Hematopoietic multipotent progenitor cell treated with erythropoietin and hydrocortisone succinate and interleukin-3 and kit ligand, for 17 days (in vitro differentiated cells): ENCODE measurements at regions not wholly inside any gene's neighbourhood (a gene's known extent, or its start where the extent isn't known, plus 50 kb on each side); places are given as distances from the start of the nearest gene placed in this dataset.

Experiments
- DNase-seq: peaks from one replicate; pipeline ENCODE4 v3.0.0-alpha.2; 2015; ENCODE audit warnings: low spot score

DNA sequence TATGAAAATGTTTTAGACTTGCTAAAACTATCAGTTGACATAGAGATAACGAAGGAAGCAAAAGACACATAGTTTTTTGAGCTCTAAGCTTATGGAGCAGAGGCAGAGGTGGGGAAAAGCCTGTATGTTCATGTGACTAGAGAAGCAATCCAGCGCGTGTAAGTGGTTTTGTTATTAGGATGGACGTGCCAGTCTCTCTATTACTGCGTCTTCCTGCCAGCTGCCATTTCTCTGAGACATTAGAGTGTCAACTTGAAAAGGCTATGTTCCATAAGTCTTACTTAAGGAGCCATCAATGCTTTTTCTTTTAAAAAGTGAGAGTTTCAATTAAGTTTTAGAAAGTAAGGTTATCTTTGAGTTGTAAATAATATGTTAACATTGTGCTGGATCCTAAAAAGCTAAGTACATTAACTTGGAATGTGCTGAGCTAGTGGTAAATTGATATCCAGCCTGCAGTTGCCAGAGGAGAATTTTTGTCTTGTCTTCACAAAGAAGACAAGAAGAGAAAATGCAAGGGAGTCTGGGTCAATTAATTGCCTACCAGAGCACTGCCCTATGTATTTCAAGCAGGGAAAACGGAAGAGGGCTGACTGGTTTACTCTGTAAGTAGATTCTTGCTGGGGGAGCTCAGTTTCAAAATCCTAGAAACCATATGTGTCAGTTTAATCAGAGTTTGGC lies 161.8 kb upstream of the B3GALT2 start:
- DNase-seq = no peak

DNA sequence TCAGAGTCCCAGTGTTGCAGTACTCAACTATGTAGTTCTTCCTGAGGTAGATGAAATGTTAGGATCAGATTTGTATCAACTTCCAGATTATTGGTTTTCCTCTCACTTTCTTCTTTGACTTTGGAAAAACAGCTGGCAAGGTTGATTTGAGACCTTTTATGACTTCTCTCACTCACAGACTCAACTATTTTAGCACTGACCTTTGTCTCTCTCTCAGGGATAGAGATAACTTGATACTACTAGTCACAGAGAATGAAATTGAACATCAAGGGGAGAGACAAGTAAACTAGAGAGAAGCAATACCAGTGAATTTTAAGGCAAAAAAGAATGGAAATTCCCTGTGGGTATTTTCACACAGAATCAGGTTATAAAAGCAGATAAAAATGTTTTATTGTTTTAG lies 159.7 kb upstream of the B3GALT2 start:
- DNase-seq = no peak

DNA sequence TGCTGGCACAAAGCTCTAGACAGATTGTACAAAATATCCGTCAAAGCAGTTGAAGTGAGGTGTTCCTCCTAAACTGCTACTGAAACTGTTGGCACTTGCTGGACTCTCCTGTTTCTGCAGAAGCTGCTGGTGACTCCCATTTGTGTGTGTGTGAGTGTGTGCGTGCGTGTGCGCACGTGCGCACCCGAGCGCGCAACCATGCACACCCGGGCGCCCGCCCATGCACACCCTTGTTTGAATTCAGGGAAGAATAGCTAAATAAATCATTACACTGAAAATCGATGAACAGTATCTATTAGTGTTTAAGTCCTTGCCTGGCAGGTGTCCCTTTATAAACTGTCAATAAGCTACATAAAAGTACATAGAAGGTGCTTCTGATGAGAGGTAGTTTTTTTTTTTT lies 156.4 kb upstream of the B3GALT2 start:
- DNase-seq = no peak

DNA sequence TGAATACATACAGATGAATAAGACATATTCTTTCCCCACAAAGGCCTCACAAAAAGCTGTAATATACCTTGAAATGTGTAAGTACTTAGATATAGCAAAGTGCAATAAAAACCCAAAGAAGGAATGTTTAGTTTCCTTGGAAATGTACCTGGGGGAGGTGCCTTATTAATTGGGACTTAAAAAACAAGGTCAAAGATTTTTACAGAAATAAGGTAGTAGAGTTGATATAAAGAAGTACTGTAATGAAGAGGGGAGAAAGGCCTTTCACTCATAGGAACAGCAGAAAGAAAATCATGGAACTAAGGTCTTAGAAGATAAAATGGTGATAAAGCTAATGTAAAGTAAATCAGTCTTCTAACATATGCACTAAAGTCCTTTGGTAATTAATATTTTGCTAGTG lies 153.9 kb upstream of the B3GALT2 start:
- DNase-seq = no peak

DNA sequence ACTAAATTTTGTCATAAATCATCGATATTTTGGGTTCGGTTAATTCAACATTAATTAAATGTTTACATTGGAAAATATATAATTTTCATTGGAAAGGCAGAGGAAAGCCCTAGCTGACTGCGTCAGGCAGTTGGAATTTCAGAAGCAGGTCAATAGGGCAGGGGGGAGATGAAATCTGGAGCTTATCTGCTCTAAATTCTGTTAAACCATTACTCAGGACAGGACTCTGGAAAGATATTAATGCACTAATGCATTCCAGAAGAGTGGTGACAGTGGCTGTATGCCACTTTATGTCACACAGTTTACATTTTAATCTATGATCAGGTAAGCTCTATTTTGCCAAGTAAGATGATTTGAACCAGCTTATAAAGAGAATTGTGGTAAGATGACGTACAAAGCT lies 153.0 kb upstream of the B3GALT2 start:
- DNase-seq = no peak

DNA sequence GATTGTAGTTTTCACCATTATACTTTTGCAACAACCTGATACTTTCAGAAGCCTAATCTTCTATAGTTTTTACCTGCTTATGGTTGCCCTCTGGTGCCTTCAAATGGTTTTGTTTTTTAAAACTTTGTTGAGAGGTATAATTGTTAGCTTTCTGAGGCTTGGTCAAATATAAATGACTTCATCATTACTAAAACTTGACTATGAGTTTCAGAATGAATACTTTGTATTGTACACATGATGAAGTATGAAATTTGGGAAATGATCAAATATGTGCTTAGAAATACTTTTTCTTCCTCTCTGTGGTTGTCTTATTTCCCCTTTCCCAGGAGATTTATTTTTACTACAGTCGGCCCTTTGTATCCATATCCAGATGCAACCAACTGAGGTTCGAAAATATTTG lies 151.8 kb upstream of the B3GALT2 start:
- DNase-seq = no peak

DNA sequence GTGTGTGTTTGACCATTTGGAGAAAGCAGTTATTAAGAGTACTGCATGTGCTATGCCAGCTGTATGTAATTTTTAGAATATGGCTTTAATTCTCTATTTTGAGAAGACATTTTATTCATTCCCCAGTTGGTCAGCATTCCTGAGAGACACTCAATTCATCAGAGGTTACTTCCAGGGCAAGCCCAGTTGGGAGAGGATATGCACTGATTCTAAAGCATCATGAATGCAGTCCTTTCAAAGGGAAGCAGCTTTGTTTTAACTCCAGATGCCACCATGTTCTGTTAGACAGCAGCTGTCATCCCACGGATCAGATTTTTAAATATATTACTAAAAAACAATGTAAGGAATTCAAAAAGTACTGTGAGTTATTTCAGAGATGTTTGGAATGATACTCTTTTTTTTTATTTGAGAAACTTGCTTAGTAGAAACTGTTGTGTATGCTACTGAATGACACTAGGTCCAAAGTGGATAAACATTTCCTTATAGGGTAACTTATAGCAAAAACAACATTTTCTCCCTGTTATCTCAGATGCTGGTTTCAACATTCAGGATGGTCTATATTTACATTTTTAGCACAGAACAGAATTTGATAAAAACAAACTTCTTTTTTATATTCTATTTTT lies 149.5 kb upstream of the B3GALT2 start:
- no peak for DNase-seq

DNA sequence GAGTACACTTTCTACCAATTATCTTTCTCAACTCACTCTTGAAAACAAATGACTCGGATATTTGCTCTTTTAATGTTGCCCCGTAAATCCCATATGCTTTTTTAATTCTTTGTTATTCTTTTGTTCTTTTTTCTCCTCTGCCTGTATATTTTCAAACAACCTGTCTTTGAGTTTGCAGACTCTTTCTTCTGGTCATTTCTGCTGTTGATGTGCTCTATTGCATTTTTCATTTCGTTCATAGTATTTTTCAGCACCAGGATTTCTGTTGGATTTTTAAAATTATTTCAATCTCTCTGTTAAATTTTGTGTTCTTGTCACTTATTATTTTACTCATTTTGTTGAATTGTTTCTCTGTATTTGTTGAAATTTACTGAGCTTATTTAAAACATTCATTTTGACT lies 146.8 kb upstream of the B3GALT2 start:
- no peak for DNase-seq

DNA sequence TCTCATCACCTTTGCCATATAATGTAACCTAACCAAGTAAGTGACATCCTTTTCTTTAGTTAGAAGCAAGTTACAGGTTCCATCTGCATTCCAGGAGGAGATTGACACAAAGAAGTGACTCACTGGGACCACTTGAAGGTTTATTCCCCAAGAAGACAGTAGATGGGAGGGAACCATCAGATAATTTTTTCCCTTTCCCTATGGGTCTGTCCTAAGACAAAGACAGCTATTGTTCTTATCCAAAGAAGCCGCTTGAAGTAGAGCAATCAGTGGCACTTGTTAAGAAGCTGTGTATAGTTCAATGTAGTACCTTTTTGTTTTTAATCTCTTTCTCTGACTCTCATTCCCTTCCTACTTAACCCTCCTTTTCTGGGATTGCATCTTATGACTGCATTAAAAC lies 139.9 kb upstream of the B3GALT2 start:
- DNase-seq = no peak

DNA sequence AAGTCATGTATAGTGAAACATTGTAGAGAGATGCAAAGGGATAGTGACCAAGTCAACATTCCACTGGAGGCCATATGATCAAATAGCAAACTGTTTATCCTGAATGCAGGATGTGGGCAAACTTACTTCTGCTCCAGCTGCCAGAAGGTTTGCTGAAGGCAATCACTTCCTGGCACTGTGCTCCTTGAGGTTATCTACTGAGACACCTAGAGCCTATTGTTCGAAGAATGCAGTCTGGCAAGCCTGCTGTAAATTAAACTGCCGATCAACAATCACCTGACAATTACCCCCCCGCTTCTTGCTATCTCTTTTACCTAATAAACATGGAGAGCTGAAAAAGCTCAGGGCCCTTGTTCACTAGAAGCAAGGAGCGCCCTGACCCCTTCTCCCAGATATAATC lies 139.4 kb upstream of the B3GALT2 start:
- DNase-seq = no peak

DNA sequence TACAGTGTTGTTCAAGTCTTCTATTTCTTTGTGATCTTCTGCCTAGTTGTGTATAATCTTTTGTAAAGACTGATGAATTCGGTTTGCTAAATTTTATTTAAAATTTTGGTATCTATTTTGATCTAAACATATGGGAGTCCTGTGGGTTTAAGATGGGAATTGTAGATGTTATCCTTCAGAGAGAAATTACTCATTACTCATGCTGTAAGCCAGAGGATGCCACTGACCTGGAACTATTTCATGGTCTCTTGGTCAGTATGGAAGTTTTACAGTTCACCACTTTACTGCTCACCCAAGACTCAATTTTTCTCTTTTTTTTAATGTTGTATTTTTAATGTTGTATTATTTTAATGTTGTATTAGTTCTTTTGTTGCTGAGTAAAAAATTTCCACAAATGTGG lies 138.6 kb upstream of the B3GALT2 start:
- no peak for DNase-seq

DNA sequence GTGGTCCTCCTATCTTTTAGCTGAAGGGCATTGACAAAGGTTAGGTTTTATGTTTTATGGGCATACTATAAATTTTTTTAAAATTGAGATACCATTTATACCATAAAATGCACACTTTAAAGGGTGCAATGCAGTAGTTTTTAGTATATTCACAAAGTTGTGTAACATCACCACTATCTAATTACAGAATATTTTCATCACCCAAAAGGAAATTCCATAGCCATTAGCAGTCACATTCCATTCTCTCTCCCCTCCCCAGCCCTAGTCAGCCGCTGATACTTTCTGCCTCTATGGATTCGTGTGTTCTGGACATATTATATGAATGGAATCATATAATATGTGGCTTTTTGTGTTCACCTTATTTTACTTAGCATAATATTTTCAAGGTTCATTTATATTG lies 135.8 kb upstream of the B3GALT2 start:
- no peak for DNase-seq

DNA sequence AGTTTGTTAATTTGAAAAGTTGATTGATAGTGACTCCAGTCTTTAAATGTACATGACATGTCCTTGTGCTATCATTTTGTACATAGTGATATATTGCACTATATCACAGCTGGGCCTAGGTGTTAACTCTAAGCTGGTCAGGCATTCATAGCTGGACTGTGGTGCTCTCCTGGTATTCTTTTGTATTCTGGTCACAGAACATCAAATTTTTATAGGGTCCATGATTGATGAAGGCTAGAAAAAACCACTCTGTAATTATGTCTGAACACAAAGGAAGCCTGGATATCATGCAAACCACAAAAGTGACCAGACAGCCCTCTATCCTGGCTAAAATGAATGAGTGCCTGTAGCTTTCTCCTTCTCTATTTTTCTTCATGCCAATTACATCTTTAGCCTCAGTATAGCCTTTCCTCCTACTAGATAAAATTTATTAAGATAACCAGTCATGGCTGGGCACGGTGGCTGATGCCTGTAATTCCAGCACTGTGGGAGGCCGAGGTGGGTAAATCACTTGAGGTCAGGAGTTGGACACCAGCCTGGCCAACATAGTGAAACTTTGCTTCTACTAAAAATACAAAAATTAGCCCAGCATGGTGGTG lies 134.9 kb upstream of the B3GALT2 start:
- no peak for DNase-seq

DNA sequence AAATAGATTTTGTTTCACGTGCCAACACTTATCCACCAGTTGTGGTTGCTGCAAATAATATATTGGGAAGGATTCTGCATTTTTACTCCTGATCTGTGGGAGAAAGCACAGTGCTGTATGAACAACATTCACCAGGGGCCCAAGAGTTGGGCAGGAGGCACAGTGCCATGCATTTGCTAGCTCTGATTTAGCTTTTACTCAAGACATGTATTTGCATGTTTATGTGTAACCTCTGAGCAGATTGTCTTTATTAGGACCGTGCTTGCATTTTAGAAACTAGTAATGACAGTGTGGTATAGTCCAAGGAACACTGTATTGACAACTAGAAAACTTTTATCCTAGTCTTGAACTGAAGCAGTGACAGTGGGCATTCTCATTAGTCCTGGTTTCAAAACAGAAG lies 133.9 kb upstream of the B3GALT2 start:
- no peak for DNase-seq

DNA sequence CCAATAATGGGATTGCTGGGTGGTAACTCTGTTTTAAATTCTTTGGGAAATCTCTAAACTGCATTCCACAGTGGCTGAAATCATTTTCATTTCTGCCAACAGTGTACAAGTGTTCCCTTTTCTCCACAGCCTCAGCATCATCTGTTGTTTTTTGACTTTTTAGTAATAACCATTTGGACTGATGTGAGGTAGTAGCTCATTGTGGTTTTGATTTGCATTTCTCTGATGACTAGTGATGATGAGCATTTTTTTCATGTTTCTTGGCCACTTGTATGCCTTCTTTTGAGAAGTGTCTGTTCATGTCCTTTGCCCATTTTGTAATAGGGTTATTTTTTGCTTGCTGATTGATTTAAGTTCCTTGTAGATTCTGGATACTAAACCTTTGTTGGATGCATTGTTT lies 131.9 kb upstream of the B3GALT2 start:
- no peak for DNase-seq

DNA sequence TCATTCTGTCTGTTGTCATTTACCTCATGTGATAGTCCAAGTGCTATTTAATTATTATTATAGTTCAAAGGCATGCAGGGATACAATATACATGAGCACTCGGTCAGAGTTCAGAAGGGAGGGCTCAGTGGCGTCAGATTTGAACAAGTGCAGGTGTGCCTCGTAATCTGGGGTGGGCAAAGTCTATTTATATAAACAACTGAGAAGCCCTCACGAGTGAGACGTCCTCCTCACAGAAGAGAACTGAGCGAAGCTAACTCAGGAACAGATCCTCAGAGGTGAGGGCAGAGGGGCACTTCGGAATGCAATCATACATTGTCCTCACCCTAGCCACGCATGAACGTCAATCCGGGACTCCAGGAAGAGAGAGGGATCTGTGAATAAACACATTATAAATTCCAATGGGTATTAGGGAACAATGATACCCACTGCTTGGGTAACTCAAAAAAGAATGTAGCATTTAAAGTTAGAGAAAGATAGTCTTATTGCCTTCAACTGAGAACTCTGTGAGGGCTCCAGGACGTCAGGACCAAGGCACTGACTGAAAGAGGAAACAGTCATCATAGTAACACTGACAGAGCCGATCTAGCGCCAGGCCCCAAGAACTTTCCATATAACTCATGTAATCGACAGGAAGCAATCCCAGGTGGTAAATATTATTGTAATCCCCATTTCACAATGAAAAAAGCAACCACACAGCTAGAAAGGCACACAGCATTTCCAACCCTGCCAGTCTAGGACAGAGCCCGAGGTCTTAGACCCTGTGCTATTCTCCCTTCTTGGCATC lies 127.1 kb upstream of the B3GALT2 start:
- DNase-seq = no peak

DNA sequence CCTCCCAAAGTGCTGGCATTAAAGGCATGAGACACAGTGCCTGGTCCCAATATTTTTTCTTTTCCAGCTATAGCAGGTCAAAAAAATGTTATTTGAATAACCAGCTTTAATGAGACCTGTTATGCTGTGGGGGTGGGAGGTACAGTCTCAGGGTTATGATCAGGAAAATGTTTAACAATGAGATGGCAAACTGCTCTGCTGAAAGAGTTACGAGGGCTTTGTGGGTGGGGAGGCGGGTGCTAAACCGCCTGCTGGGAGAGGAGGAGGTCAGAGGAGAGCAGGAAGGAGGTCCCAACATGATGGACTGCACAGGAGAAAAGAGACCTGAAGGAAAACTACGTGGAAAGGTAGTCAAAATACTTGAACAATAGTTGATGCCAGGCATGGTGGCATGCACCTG lies 126.0 kb upstream of the B3GALT2 start:
- no peak for DNase-seq

DNA sequence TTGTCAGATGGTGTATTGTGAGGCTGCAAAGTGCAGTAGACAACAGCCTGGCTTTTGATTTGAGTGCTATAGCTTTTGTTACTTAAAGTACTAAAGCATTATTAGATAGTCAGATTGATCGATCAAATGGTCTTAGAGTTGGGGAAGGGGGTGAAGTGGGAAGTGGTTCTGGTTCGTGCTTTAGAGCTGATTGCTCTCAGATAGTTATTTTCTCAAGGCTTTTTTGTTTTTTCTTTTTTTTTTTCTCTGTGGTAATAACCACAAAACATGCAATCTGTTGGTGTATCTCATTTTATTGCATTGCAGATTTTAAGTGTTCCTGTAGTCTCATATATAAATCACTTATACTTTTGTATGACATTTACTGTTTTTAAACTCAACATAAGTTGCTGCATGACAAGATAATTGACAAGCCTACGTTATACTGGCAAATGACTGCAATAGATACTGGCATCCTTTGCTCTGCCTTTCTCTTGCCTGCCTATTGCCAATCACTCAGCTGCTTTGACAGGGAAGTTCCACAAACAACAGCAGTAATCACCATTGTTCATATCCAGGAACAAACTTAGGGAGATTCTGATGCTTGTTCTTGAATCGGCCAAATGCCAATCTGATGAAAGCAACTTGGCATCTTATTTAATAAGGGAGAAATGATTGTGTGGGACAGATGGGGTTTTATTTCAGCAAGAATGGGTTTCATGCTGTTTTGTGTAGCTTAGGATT lies 125.0 kb upstream of the B3GALT2 start:
- DNase-seq = no peak

DNA sequence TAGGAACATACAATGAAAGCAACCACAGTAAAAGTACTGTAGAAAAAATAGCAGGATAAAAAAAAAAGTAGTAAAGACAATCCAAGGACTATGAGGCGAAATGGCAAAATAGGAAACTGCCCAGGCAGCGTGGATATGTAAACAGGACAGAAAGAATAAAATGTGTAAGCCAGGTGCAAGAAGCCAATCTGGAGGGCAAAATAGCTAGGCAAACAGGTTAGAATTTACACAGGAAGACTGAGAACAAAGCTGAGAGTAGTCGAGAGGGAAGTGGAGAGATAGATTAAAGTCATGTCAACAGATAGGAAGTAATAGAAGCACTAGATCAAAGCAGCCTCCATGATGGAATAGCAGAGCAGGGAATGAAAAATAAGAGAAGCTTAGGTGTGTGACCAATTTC lies 124.2 kb upstream of the B3GALT2 start:
- DNase-seq = no peak

DNA sequence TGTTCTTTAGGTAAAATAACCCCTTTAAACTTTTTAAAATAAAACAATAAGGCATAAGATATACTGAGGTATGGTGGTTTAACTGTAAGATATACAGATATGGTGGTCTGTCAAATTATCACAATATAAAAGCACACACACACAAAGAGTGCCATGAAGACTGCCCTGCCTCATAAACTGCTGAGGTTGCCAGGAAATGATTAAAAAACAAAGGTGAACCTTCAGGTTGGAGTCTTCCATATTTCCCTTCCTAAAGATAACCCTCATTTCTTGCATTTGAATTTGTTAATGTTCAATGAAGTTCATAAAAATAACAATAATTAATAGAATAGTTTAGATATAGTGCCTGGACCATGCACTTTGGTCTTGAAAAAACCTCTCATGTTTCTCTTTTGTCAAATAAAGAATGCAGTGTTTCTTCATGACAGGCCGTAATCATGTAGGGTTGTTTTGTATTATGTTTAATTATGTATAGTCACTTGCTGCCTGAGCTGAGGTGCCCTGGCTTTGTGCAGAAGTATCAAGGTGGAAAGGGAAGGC lies 123.6 kb upstream of the B3GALT2 start:
- DNase-seq = no peak

DNA sequence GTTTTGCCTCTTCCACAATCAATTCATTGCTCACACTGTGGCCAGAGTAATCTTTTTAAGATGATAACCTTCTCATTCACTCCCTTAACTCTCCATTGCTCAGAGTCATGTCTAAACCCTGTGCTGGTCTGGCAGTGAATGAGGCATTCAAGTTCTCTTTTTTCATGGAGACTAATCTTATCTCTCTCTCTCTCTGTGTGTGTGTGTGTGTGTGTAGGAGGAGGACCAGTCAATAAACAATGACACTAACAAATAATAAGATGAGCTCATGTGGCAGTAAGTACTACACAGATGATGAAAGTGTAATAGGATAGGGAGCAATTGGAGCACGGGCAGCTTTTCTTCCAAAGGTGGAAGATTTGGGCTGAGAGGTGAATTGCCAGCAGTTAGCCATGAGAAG lies 122.0 kb upstream of the B3GALT2 start:
- DNase-seq = no peak

DNA sequence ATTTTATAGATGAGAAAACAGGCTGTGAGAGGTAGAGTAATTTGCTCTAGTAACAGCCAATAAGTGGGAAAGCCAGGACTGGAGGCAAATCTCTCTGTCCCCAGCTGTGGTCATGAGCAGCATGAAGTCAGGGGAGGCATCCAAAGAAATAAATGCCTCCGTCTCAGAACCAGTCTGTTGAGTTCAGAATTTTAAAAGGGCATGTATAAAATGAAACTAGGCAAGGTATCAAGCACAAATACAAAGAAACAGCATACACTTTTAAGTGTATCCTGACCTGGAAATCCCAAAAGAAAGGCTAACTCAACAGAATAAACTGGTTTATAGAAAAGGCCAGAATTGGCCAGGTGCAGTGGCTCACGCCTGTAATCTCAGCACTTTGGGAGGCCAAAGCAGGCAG lies 120.0 kb upstream of the B3GALT2 start:
- no peak for DNase-seq
